ENCODE measurements at regions not wholly inside any gene's neighbourhood (a gene's known extent, or its start where the extent isn't known, plus 50 kb on each side); places are given as distances from the start of the nearest gene placed in this dataset.
"Not testable (repeated sequence)": the region's sequence is repeated elsewhere in the genome, so short reads cannot be mapped to it uniquely, and the experiment has no call there.

- DNase-seq: no peak
Measured at GRCh38 chr11:8772571-8773519, 90.3 kb downstream of the RPL27A start.

- DNase-seq: no peak
Measured at GRCh38 chr11:8773916-8774539, 91.4 kb downstream of the RPL27A start.

DNA sequence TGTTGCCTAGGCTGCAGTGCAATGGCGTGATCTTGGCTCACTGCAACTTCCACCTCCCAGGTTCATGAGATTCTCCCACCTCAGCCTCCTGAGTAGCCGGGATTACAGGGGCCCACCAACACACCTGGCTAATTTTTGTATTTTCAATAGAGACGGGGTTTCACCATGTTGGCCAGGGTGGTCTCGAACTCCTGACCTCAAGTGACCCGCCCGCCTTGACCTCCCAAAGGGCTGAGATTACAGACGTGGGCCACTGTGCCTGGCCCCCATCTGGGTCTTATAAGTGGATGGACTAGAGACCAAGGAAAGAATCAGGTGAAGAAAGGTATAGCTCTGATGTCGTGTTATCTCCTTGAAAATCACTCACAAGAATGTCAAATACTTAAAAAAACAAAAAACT is 92.3 kb downstream of the RPL27A start:
- DNase-seq: not testable (repeated sequence)

GRCh38 chr11:8775332-8775731 is 92.7 kb downstream of the RPL27A start:
- DNase-seq: no peak

- no peak for DNase-seq
Measured at GRCh38 chr11:8775734-8776133, 93.1 kb downstream of the RPL27A start.

DNA sequence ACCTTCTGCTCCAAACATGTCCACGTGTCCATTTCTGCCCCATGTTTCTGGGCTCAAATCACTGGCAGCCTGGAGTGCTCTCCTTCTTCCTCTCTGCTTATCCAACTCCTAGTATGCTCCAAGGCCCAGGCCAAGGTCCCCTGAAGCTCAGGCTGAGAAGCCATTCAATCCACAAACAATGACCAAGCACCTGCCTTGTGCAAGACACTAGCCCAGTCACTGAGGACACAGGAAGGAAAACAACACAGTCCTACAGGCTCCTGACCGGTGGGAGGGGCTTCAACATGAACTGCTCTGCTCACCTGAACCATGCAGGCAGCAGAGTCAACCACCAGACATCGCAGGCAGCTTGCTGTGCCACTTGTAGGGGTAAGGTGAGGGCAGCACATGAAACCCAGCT is 93.6 kb downstream of the RPL27A start:
- no peak for DNase-seq

- DNase-seq: no peak
Measured at GRCh38 chr11:8777907-8778767, 95.5 kb downstream of the RPL27A start.

DNA sequence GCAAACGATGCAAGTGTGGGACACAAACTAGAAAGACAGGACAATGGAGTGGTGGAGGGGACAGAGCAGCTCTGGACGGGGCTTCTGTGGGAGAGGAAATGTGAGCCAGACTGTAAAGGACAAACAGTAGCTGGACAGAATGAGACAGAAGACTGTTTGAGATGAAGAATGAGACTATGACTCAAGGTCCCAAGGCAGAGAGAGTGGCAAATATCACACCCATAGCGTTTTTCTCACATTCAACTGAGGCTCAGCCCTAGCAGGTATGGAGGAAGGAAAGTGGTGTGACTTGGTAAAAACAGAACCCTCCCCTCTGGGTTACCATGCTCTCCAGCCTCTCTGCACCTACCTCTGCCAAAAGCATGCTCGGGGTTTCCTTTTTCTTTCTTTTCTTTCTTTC is 96.5 kb downstream of the RPL27A start:
- DNase-seq: no peak

- no peak for DNase-seq
Measured at GRCh38 chr11:8779732-8780131, 97.1 kb downstream of the RPL27A start.

DNA sequence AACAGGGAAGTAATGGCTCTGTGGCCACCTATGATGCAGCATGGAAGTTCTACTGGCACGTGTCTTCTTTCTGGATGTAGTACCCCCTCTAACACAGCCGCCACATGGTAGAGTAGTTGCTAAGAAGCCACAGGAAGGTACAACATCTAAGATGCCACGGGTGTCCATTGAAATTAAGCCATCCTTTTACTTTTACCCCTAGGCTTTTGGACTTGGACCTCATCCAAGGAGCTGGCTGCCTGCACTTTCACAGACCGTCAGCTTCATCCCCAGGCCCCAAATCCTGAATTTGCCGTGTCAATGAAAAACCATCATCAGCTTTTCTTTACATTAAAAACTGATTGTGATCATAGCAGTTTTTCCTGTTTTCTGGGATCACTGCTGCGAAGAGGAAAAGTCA is 102.4 kb downstream of the RPL27A start:
- no peak for DNase-seq

GRCh38 chr11:8785457-8785856 is 102.9 kb downstream of the RPL27A start:
- no peak for DNase-seq

DNA sequence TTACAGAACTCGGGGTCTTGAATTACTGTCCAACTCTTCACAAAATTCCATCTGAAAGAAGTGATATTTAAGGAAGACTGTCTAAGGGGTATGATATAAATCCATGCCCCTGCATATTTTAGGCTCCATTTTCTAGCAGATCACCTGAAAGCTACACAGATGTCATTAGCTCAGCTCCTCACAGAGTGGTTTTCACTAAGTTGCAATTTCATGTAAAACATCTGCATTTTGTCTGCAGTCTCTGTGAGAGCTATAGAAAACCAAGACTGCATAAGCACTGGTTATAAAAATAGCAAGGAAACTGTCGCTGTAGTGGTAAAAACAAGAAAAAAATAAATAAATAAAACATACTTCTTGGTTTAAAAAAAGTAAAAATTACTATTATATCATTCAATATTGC is 103.4 kb downstream of the RPL27A start:
- no peak for DNase-seq

DNA sequence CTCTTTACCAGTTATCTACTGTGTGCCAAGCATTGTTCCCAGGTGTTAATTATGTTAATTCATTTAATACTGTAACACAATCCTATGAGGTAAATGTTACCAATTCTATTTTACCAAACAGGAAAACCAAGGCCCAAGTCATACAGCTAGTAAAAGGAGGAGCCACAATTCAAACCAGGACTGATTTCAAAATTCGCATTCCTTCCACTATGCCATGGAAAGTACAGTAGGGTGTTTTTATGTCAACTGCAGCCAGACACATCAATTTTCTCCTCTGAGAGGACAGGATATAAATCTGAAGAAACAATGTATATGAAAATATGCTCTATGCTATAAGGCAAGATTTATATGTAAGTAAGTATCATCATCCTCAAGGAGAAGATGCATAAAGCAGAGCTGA is 104.3 kb downstream of the RPL27A start:
- DNase-seq: no peak

DNA sequence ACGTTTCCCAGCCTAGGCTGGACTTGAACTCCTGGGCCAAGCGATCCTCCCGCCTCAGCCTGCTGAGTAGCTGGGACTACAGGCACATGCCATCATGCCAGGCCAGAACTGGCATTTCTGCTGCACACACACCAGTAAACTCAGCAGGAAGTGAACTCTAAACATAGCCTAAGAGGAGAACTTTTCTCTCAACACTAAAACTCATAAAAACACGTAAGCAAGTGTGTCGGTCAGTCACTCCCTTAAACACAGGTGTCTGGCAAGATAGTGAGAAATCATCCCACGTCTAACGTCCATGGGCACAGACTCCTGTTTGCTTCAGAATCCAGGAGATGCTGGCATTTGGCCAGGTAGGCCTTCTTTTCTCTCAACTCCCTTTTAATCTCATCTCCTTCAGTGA is 104.8 kb downstream of the RPL27A start:
- DNase-seq: no peak

DNA sequence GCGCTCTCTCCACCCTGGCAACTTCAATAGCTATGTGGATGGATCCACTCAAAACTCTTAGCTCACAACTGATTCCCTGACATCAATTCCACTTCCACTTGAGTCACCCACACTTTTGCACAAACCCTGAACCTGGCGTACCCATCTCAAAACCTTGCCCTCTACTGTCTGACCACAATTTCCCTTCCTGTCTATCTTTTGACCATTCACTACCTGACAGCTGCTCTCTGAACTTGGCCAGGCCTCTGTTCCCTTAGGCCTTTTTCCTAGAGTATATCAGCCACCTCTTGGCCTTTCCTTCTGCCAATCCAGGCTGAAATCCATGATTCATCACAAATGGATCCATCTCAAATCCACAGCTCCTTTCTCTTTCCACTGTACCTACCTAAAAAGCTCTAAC is 106.0 kb downstream of the RPL27A start:
- no peak for DNase-seq

DNA sequence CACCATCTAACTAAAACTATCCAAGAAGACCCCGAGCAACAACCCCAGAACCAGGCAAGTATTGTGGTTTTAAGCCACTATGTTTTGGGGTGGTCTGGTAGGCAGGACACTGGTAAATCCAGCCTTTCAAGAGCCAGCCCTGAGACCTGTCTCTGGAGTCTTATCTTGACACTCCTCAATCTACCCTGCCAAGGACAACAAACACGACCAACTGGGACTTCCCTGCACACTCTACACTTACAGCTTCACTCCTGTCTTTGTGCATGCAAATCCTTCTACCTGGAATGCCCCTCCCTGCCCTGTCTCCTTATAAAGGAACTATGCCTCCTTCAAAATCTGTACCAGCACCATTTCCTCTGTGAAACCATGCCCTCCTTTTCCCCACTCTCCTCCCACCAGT is 107.3 kb downstream of the RPL27A start:
- no peak for DNase-seq

DNA sequence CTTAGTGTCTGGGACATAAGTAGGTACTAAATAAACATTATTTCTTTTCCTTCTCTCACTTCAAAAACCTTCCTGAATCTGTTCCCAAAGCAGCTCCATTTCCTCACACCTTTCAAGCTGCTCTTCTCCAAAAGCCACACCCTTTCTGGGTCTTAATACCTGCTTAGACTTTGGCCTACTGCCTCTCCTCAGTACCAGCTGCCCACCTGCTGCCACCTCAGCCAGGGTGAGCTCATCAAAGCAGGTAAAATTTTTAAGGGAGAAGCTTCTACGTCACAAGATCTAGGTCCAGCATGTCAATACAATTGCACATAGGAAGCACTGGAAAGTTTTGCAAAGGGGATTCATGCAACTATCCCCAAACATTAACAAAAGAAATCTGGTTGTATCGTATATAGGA is 108.4 kb downstream of the RPL27A start:
- no peak for DNase-seq

GRCh38 chr11:8792710-8793109 is 110.1 kb downstream of the RPL27A start:
- DNase-seq: no peak

- DNase-seq: no peak
Measured at GRCh38 chr11:8793114-8793777, 110.7 kb downstream of the RPL27A start.

GRCh38 chr11:8794126-8794525 is 111.5 kb downstream of the RPL27A start:
- DNase-seq: no peak

DNA sequence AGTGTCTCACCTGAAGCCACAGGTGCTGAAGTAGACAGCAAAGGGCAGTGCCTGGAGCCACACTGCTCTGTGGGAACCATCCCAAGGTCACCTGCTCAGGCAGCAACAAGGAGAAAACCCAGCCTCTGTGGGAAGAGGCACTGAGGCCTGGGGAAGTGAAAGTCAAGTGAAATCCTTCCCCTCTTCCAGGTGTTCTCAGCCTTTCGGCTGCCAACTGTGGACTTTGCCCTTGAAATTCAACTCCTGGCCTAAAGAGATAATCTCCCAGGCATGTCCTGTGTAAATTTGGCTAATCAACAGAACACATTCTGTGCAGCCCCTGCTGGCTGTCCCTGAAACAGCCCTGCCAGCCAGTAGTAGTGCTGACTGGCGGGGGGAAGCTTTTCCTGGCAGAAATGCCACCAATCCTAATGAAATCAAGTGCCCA is 112.1 kb downstream of the RPL27A start:
- DNase-seq: no peak

GRCh38 chr11:8796941-8797340 is 114.0 kb upstream of the AKIP1 start:
- DNase-seq: no peak

All from occipital lobe (tissue), 1 donor.